NT2/D1 (cell line): ENCODE measurements at regions not wholly inside any gene's neighbourhood (a gene's known extent, or its start where the extent isn't known, plus 50 kb on each side); places are given as distances from the start of the nearest gene placed in this dataset.

Source experiments
- SUZ12 ChIP-seq: IDR thresholded peaks from 2 replicates; pipeline ENCODE4 v1.6.1; 2011; ENCODE audit not compliant: insufficient read length, insufficient read depth; ENCODE audit errors: extremely low read depth
- YY1 ChIP-seq: IDR thresholded peaks from 2 replicates; pipeline ENCODE4 v1.6.1; 2011; ENCODE audit not compliant: insufficient read length, insufficient read depth
- ZNF274 ChIP-seq: IDR thresholded peaks from 2 replicates; pipeline ENCODE4 v1.6.1; 2011; ENCODE audit warnings: mild to moderate bottlenecking, low read depth, low read length

GRCh38 chr7:25032774-25033743 lies 53.1 kb upstream of the OSBPL3 start:
- TF ChIP-seq SUZ12 (no peak), YY1 (no peak), ZNF274 (no peak)
